ENCODE measurements at regions not wholly inside any gene's neighbourhood (a gene's known extent, or its start where the extent isn't known, plus 50 kb on each side); places are given as distances from the start of the nearest gene placed in this dataset.

DNA sequence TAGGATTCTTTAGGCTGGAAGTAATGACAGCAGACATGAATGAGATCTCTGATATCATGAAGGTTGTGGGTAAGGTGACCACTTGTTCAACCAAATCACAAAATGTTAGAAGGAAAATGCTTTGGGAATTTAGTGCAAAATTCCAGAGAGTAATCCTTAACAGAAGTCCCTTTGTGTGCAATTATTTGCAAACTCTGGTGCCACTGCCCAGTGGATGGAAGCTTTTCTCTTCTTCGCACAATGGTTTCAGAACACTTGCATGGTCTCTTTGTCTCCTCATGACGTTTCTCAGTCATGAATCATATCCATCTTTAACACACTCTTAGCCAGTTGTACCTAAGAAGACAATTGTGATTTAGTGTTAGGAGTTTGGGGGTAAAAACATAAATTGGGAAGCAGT is 570.4 kb upstream of the ANKRD30A start:
- DNase-seq = no peak
- 76 to 84% methylated on average over 2 of the region's 2 CpGs for WGBS, 2 donors
- H3K27me3 ChIP-seq = no peaks in the 10 kb centered on the region
- H3K36me3 ChIP-seq = no peaks in the 10 kb centered on the region
- ATAC-seq (ENCODE audit: low FRiP score in 2 of 2) = no peak
- H3K9me3 ChIP-seq = no peaks in the 10 kb centered on the region
- H3K27ac ChIP-seq = no peak overlapping the region
- no peaks in the 10 kb centered on the region for H3K4me1 ChIP-seq
- H3K4me3 ChIP-seq = no peak overlapping the region
- TF ChIP-seq EP300 (IDR thresholded peaks at IDR 0.05) (no peak), POLR2AphosphoS5 (IDR thresholded peaks at IDR 0.05) (no peak), POLR2A (IDR thresholded peaks at IDR 0.05) (no peak)
- TF ChIP-seq, protein P1, sequence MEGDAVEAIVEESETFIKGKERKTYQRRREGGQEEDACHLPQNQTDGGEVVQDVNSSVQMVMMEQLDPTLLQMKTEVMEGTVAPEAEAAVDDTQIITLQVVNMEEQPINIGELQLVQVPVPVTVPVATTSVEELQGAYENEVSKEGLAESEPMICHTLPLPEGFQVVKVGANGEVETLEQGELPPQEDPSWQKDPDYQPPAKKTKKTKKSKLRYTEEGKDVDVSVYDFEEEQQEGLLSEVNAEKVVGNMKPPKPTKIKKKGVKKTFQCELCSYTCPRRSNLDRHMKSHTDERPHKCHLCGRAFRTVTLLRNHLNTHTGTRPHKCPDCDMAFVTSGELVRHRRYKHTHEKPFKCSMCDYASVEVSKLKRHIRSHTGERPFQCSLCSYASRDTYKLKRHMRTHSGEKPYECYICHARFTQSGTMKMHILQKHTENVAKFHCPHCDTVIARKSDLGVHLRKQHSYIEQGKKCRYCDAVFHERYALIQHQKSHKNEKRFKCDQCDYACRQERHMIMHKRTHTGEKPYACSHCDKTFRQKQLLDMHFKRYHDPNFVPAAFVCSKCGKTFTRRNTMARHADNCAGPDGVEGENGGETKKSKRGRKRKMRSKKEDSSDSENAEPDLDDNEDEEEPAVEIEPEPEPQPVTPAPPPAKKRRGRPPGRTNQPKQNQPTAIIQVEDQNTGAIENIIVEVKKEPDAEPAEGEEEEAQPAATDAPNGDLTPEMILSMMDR (IDR thresholded peaks at IDR 0.05) = no peak

DNA sequence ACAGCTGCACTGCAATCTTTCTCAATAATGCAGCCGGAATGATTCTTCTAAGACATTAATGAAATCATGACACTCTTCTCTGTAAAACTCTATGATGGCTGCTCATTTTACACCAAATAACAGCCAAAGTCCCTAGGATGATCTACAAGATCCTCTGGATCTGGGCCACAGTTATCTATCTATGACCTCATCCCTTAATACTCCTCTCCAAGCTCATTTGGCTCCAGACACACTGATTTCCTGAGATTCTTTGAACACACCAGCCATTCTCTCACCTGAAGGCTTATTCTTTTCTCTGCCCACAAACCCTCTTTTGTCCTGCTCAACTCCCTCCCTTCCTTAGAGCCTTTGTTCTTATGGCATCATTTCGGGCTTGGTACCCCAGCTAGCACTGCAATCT is 577.4 kb upstream of the ANKRD30A start:
- no peaks in the 10 kb centered on the region for H3K36me3 ChIP-seq
- TF ChIP-seq, protein P1 (IDR thresholded peaks at IDR 0.05) = no peak
- no peak for TF ChIP-seq POLR2AphosphoS5 (IDR thresholded peaks at IDR 0.05)
- no peak for TF ChIP-seq EP300 (IDR thresholded peaks at IDR 0.05)
- TF ChIP-seq POLR2A (IDR thresholded peaks at IDR 0.05) = no peak
- DNase-seq (no peak), ATAC-seq (ENCODE audit: low FRiP score in 2 of 2) (no peak)
- no peak overlapping the region for H3K27ac ChIP-seq
- no peaks in the 10 kb centered on the region for H3K4me1 ChIP-seq
- H3K9me3 ChIP-seq = no peaks in the 10 kb centered on the region
- no peaks in the 10 kb centered on the region for H3K27me3 ChIP-seq
- H3K4me3 ChIP-seq = no peak overlapping the region
- WGBS, 2 donors = 83 to 86% methylated on average over 2 of the region's 2 CpGs

DNA sequence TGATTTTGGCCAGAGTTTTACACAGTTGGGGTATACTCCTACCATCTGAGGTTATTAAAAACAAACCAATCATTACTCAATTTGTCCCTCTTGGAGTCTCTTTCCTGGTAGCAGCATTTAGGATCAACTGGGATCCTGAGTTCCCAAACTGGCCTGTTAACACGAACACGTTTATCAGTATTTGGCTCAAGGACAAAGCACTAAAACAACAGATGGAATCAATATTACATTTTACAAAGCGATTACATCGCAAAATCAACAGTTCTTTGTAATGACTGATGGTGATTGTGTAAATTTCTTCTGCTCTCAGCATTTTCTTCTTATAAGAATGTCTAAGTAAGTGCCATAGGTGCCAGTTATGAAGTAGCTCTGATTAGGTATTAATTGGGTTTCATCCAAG is 582.9 kb upstream of the ANKRD30A start:
- DNase-seq (no peak), ATAC-seq (ENCODE audit: low FRiP score in 2 of 2) (no peak)
- 55 to 56% methylated on average over 4 of the region's 4 CpGs for WGBS, 2 donors
- Histone ChIP-seq H3K27ac (no peak overlapping the region), H3K36me3 (no peaks in the 10 kb centered on the region), H3K9me3 (no peaks in the 10 kb centered on the region), H3K4me3 (no peak overlapping the region), H3K4me1 (no peaks in the 10 kb centered on the region), H3K27me3 (no peaks in the 10 kb centered on the region)
- no peak for TF ChIP-seq EP300 (IDR thresholded peaks at IDR 0.05)
- TF ChIP-seq, protein P1 (IDR thresholded peaks at IDR 0.05) = no peak
- no peak for TF ChIP-seq POLR2A (IDR thresholded peaks at IDR 0.05)
- TF ChIP-seq POLR2AphosphoS5 (IDR thresholded peaks at IDR 0.05) = no peak

DNA sequence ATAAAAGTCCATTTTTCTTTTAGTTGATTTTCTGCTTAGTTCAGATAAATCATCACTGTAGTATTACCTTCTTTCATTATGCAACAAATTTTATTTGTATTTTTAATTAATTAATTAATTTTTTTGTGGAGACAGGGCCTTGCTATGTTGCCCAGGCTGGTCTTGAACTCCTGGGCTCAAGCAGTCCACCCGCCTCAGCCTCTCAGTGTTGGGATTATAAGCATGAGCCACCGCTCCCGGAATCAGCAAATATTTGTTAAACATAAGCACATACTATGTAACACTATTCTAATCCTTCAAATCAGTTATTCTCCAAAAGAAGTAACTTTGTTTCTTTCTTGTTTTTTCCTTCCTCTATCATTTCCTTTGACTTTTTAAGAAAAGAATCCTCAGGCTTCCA is 584.8 kb upstream of the ANKRD30A start:
- Histone ChIP-seq H3K4me3 (no peak overlapping the region), H3K4me1 (no peaks in the 10 kb centered on the region), H3K27ac (no peak overlapping the region), H3K27me3 (no peaks in the 10 kb centered on the region), H3K9me3 (no peaks in the 10 kb centered on the region), H3K36me3 (no peaks in the 10 kb centered on the region)
- 92 to 94% methylated on average over 3 of the region's 3 CpGs for WGBS, 2 donors
- TF ChIP-seq POLR2AphosphoS5 (IDR thresholded peaks at IDR 0.05) (no peak), POLR2A (IDR thresholded peaks at IDR 0.05) (no peak), EP300 (IDR thresholded peaks at IDR 0.05) (no peak)
- TF ChIP-seq, protein P1 (IDR thresholded peaks at IDR 0.05) = no peak
- DNase-seq (no peak), ATAC-seq (ENCODE audit: low FRiP score in 2 of 2) (no peak)

DNA sequence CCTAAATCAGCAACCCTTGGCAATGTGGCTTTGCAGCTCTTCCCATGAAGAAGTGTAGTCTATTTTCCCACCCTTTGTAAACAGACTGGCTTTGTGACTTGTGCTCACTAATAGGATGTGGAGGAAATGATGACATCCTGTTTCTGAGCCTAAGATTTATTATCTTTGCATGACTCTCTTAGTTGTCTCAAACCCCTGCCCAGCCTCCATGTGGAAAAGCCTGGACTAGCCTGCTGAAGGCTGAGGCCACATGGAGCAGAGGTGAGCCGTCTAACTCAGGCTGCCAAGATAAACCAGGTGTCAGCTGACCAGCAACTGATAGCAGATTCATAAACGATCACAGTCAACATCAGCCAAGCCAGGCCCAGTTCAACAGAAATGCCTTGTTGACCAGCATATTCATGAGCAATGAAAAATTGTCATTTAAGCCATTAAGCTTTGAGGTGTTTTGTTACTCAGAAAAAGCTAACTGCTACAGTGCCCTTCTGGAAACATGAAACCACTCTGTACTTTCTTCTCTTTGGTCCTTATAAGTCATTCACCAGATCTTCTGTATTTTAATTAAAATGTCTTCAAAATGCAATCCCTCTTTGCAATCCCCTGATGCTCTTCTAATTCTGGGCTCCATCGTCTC is 586.3 kb upstream of the ANKRD30A start:
- no peak overlapping the region for H3K27ac ChIP-seq
- H3K4me1 ChIP-seq = no peaks in the 10 kb centered on the region
- no peaks in the 10 kb centered on the region for H3K9me3 ChIP-seq
- WGBS, 2 donors = 37 to 47% methylated on average over 3 of the region's 3 CpGs
- no peaks in the 10 kb centered on the region for H3K36me3 ChIP-seq
- H3K4me3 ChIP-seq = no peak overlapping the region
- DNase-seq = no peak
- TF ChIP-seq, protein P1 (IDR thresholded peaks at IDR 0.05) = no peak
- H3K27me3 ChIP-seq = no peaks in the 10 kb centered on the region
- no peak for ATAC-seq (ENCODE audit: low FRiP score in 2 of 2)

All from upper lobe of left lung (tissue), 6 donors.